Skeletal muscle cell (primary cell): ENCODE measurements at regions not wholly inside any gene's neighbourhood (a gene's known extent, or its start where the extent isn't known, plus 50 kb on each side); places are given as distances from the start of the nearest gene placed in this dataset.

ENCODE experiments used
- DNase-seq: peaks from one replicate; pipeline ENCODE4 v3.0.0-alpha.2; 2010; ENCODE audit warnings: low read depth
- H3K4me3 ChIP-seq: 2 replicates; pipeline ENCODE4 v1.5.1; 2011; ENCODE audit warnings: low read depth, mild to moderate bottlenecking, control low read depth, low read length, moderate library complexity

GRCh38 chr11:113562576-113562975 lies 87.4 kb upstream of the DRD2 start:
- no peak overlapping the region for H3K4me3 ChIP-seq
- DNase-seq: no peak

GRCh38 chr11:113557926-113558325 lies 82.7 kb upstream of the DRD2 start:
- no peak overlapping the region for H3K4me3 ChIP-seq
- DNase-seq: no peak

GRCh38 chr11:113556036-113556435 lies 80.8 kb upstream of the DRD2 start:
- no peak overlapping the region for H3K4me3 ChIP-seq
- DNase-seq: no peak

- H3K4me3 ChIP-seq: no peak overlapping the region
- DNase-seq: no peak
These were observed 79.9 kb upstream of the DRD2 start for GRCh38 chr11:113555071-113555619.

GRCh38 chr11:113554526-113554925 lies 79.3 kb upstream of the DRD2 start:
- no peak for DNase-seq
- no peak overlapping the region for H3K4me3 ChIP-seq

- no peak overlapping the region for H3K4me3 ChIP-seq
- no peak for DNase-seq
These were observed 78.7 kb upstream of the DRD2 start for GRCh38 chr11:113553915-113554314.

- no peak overlapping the region for H3K4me3 ChIP-seq
These were observed 78.0 kb upstream of the DRD2 start for GRCh38 chr11:113553235-113553634.

GRCh38 chr11:113552271-113552670 lies 77.1 kb upstream of the DRD2 start:
- no peak for DNase-seq
- no peak overlapping the region for H3K4me3 ChIP-seq

More at GRCh38 chr11:113553235-113553634, 78.0 kb upstream of the DRD2 start:
- peak; percentile 91 for DNase-seq

- no peak for DNase-seq
- no peak overlapping the region for H3K4me3 ChIP-seq
These were observed 76.4 kb upstream of the DRD2 start for GRCh38 chr11:113551645-113552044.

GRCh38 chr11:113549611-113550578 lies 74.7 kb upstream of the DRD2 start:
- no peak for DNase-seq
- H3K4me3 ChIP-seq: no peak overlapping the region

GRCh38 chr11:113549061-113549460 lies 73.9 kb upstream of the DRD2 start:
- no peak for DNase-seq
- H3K4me3 ChIP-seq: no peak overlapping the region

GRCh38 chr11:113547739-113548138 lies 72.5 kb upstream of the DRD2 start:
- DNase-seq: no peak
- no peak overlapping the region for H3K4me3 ChIP-seq

GRCh38 chr11:113546757-113547507 lies 71.7 kb upstream of the DRD2 start:
- DNase-seq: no peak

GRCh38 chr11:113542420-113542819 lies 67.2 kb upstream of the DRD2 start:
- DNase-seq: no peak
- H3K4me3 ChIP-seq: no peak overlapping the region

More at GRCh38 chr11:113546757-113547507, 71.7 kb upstream of the DRD2 start:
- no peak overlapping the region for H3K4me3 ChIP-seq

GRCh38 chr11:113540416-113541330 lies 65.5 kb upstream of the DRD2 start:
- H3K4me3 ChIP-seq: no peak overlapping the region
- no peak for DNase-seq

- no peak overlapping the region for H3K4me3 ChIP-seq
- no peak for DNase-seq
These were observed 63.5 kb upstream of the DRD2 start for GRCh38 chr11:113538451-113539412.

- no peak for DNase-seq
- no peak overlapping the region for H3K4me3 ChIP-seq
These were observed 59.4 kb upstream of the DRD2 start for GRCh38 chr11:113534625-113535024.

- no peak overlapping the region for H3K4me3 ChIP-seq
- no peak for DNase-seq
These were observed 58.2 kb upstream of the DRD2 start for GRCh38 chr11:113533425-113533698.
